ENCODE measurements at regions not wholly inside any gene's neighbourhood (a gene's known extent, or its start where the extent isn't known, plus 50 kb on each side); places are given as distances from the start of the nearest gene placed in this dataset.

- in situ Hi-C loops (cut with HindIII; ENCODE audit: low pct_ligation_motif_present, low sequenced_read_pairs), result no loop called here
Observed at GRCh38 chr6:6884193-6884627, 223.6 kb upstream of the RREB1 start.

GRCh38 chr6:6884916-6885315 lies 222.8 kb upstream of the RREB1 start:
- in situ Hi-C loops (cut with HindIII; ENCODE audit: low pct_ligation_motif_present, low sequenced_read_pairs), result no loop called here

More at GRCh38 chr6:6884193-6884627, 223.6 kb upstream of the RREB1 start:
- H3K27ac ChIP-seq, result no peak overlapping the region
- DNase-seq, result no peak
- H3K4me3 ChIP-seq (ENCODE audit: low read depth, low read length), result no peak overlapping the region
- no peak for TF ChIP-seq CTCF (IDR thresholded peaks at IDR 0.05; ENCODE audit: low read depth, low read length, missing control alignments)
- H3K36me3 ChIP-seq (replicated peaks), result no peaks in the 10 kb centered on the region
- H3K27me3 ChIP-seq (replicated peaks), result no peaks in the 10 kb centered on the region

GRCh38 chr6:6885521-6886170 lies 222.1 kb upstream of the RREB1 start:
- no peak overlapping the region for H3K4me3 ChIP-seq (ENCODE audit: low read depth, low read length)
- no peaks in the 10 kb centered on the region for H3K36me3 ChIP-seq (replicated peaks)
- in situ Hi-C loops (cut with HindIII; ENCODE audit: low pct_ligation_motif_present, low sequenced_read_pairs), result no loop called here
- no peak for DNase-seq
- no peaks in the 10 kb centered on the region for H3K27me3 ChIP-seq (replicated peaks)
- no peak for TF ChIP-seq CTCF (IDR thresholded peaks at IDR 0.05; ENCODE audit: low read depth, low read length, missing control alignments)
- H3K27ac ChIP-seq, result no peak overlapping the region

More at GRCh38 chr6:6884916-6885315, 222.8 kb upstream of the RREB1 start:
- no peak for TF ChIP-seq CTCF (IDR thresholded peaks at IDR 0.05; ENCODE audit: low read depth, low read length, missing control alignments)
- DNase-seq, result no peak
- no peak overlapping the region for H3K4me3 ChIP-seq (ENCODE audit: low read depth, low read length)
- H3K27me3 ChIP-seq (replicated peaks), result no peaks in the 10 kb centered on the region
- no peaks in the 10 kb centered on the region for H3K36me3 ChIP-seq (replicated peaks)
- no peak overlapping the region for H3K27ac ChIP-seq

GRCh38 chr6:6886171-6886885 lies 221.4 kb upstream of the RREB1 start:
- TF ChIP-seq CTCF (IDR thresholded peaks at IDR 0.05; ENCODE audit: low read depth, low read length, missing control alignments), result no peak
- in situ Hi-C loops (cut with HindIII; ENCODE audit: low pct_ligation_motif_present, low sequenced_read_pairs), result no loop called here
- no peak overlapping the region for H3K27ac ChIP-seq
- no peaks in the 10 kb centered on the region for H3K27me3 ChIP-seq (replicated peaks)
- H3K36me3 ChIP-seq (replicated peaks), result no peaks in the 10 kb centered on the region
- no peak for DNase-seq
- H3K4me3 ChIP-seq (ENCODE audit: low read depth, low read length), result no peak overlapping the region

GRCh38 chr6:6886886-6887285 lies 220.9 kb upstream of the RREB1 start:
- H3K4me3 ChIP-seq (ENCODE audit: low read depth, low read length), result no peak overlapping the region
- no peak for DNase-seq
- TF ChIP-seq CTCF (IDR thresholded peaks at IDR 0.05; ENCODE audit: low read depth, low read length, missing control alignments), result no peak
- no peak overlapping the region for H3K27ac ChIP-seq
- no peaks in the 10 kb centered on the region for H3K36me3 ChIP-seq (replicated peaks)
- no peaks in the 10 kb centered on the region for H3K27me3 ChIP-seq (replicated peaks)
- in situ Hi-C loops (cut with HindIII; ENCODE audit: low pct_ligation_motif_present, low sequenced_read_pairs), result no loop called here

Data from brain microvascular endothelial cell (primary cell).